Left ventricle myocardium inferior (tissue), 1 donor: ENCODE measurements at regions not wholly inside any gene's neighbourhood (a gene's known extent, or its start where the extent isn't known, plus 50 kb on each side); places are given as distances from the start of the nearest gene placed in this dataset.
"Not testable (repeated sequence)": the region's sequence is repeated elsewhere in the genome, so short reads cannot be mapped to it uniquely, and the experiment has no call there.

ENCODE experiments used
- DNase-seq: peaks from one replicate; pipeline ENCODE4 v3.0.0-alpha.2; 2020
- H3K27ac ChIP-seq: fragments of 200-600 bp; replicated peaks from 2 replicates; pipeline ENCODE4 v1.8.0; 2021
- H3K27me3 ChIP-seq: fragments of 200-600 bp; 2 replicates; pipeline ENCODE4 v1.8.0; 2021; ENCODE audit warnings: low read depth
- H3K36me3 ChIP-seq: fragments of 200-600 bp; 2 replicates; pipeline ENCODE4 v1.8.0; 2021
- H3K4me1 ChIP-seq: fragments of 200-600 bp; 2 replicates; pipeline ENCODE4 v1.8.0; 2021
- H3K4me3 ChIP-seq: fragments of 200-600 bp; 2 replicates; pipeline ENCODE4 v1.8.0; 2021; ENCODE audit warnings: mild to moderate bottlenecking, moderate library complexity
- H3K9me3 ChIP-seq: fragments of 200-600 bp; replicated peaks from 2 replicates; pipeline ENCODE4 v1.8.0; 2021
- CTCF ChIP-seq: fragments of 200-600 bp; IDR thresholded peaks from 2 replicates; pipeline ENCODE4 v1.8.0; 2021; ENCODE audit warnings: antibody characterized with exemption, mild to moderate bottlenecking, borderline replicate concordance
- intact Hi-C: fragments of 100-400 bp; cut with micrococcal nuclease; formaldehyde crosslinking; loops from one replicate; pipeline ENCODE4 v1.11.0; 2022
- donor health status: DM: no; HTN: yes; CAD: no; lungs with severe emphysema.

- Histone ChIP-seq H3K4me3 (peak overlapping the region; percentile 18), H3K4me1 (peaks cover 8% of the 10 kb centered on the region), H3K27ac (no peak overlapping the region), H3K36me3 (no peaks in the 10 kb centered on the region), H3K27me3 (no peaks in the 10 kb centered on the region), H3K9me3 (no peaks in the 10 kb centered on the region)
- TF ChIP-seq CTCF, result no peak
- intact Hi-C loops, result no loop called here
- no peak for DNase-seq
Measured at GRCh38 chr17:63039899-63040602, 74.0 kb downstream of the TANC2 start.

DNA sequence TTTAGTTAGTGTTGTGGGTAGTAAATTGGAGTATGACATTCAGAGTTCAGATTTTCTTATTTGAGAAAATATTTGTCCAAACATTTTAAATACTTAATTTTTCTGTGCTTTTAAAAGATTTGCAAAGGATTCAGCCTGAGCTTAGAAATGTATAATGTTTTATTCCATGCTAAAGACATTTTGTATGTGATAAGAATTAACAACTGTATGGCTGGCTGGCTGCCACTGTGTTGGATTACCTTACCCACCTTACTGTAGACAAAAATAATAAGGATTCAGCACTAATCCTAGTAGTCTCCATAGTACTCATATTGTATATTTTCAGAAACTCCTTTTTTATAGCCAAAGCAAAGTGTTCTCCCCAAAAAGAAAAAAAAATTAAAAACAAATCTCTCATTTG lies 74.8 kb downstream of the TANC2 start:
- H3K9me3 ChIP-seq, result no peaks in the 10 kb centered on the region
- peaks cover 8% of the 10 kb centered on the region for H3K4me1 ChIP-seq
- no peak overlapping the region for H3K27ac ChIP-seq
- no peaks in the 10 kb centered on the region for H3K27me3 ChIP-seq
- intact Hi-C loops, result no loop called here
- no peak for TF ChIP-seq CTCF
- DNase-seq, result no peak
- H3K36me3 ChIP-seq, result no peaks in the 10 kb centered on the region
- no peak overlapping the region for H3K4me3 ChIP-seq

GRCh38 chr17:63041251-63041650 lies 75.2 kb downstream of the TANC2 start:
- no peak for TF ChIP-seq CTCF
- Histone ChIP-seq H3K36me3 (no peaks in the 10 kb centered on the region), H3K4me1 (peaks cover 8% of the 10 kb centered on the region), H3K27me3 (no peaks in the 10 kb centered on the region), H3K9me3 (no peaks in the 10 kb centered on the region), H3K4me3 (no peak overlapping the region), H3K27ac (no peak overlapping the region)
- intact Hi-C loops, result no loop called here
- no peak for DNase-seq

- intact Hi-C loops, result no loop called here
- Histone ChIP-seq H3K4me3 (no peak overlapping the region), H3K4me1 (peaks cover 8% of the 10 kb centered on the region), H3K27ac (no peak overlapping the region), H3K9me3 (no peaks in the 10 kb centered on the region), H3K27me3 (no peaks in the 10 kb centered on the region), H3K36me3 (no peaks in the 10 kb centered on the region)
- TF ChIP-seq CTCF, result no peak
- DNase-seq, result no peak
Measured at GRCh38 chr17:63041722-63042121, 75.7 kb downstream of the TANC2 start.

GRCh38 chr17:63042256-63042812 lies 76.3 kb downstream of the TANC2 start:
- H3K36me3 ChIP-seq, result no peaks in the 10 kb centered on the region
- DNase-seq, result no peak
- intact Hi-C loops, result no loop called here
- TF ChIP-seq CTCF, result no peak
- no peak overlapping the region for H3K4me3 ChIP-seq
- peaks cover 8% of the 10 kb centered on the region for H3K4me1 ChIP-seq
- H3K9me3 ChIP-seq, result no peaks in the 10 kb centered on the region
- H3K27me3 ChIP-seq, result no peaks in the 10 kb centered on the region
- no peak overlapping the region for H3K27ac ChIP-seq

DNA sequence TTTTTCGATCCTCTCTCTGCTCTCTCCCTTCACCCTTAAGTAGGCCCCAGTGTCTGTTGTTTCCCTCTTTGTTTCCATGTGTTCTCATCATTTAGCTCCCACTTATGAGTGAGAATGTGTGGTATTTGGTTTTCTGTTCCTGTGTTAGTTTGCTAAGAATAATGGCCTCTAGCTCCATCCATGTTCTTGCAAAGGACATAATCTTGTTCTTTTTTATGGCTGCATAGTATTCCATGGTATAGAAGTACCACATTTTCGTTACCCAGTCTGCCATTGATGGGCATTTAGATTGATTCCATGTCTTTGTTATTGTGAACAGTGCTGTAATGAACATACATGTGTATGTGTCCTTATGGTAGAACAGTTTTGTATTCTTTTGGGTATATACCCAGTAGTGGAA lies 91.5 kb downstream of the TANC2 start:
- H3K36me3 ChIP-seq, H3K4me1 ChIP-seq, DNase-seq, H3K27me3 ChIP-seq, H3K4me3 ChIP-seq, H3K27ac ChIP-seq, intact Hi-C loops: not testable (repeated sequence)
- H3K9me3 ChIP-seq, result peaks cover 14% of the 10 kb centered on the region
